Left ventricle myocardium superior (tissue), 1 donor: ENCODE measurements at regions not wholly inside any gene's neighbourhood (a gene's known extent, or its start where the extent isn't known, plus 50 kb on each side); places are given as distances from the start of the nearest gene placed in this dataset.

Source experiments
- ATAC-seq: fragments of 200-7000 bp; cut with Tn5 transposase; one replicate; pipeline ENCODE4 v1.9.1; 2020; ENCODE audit warnings: mild to moderate bottlenecking, moderate library complexity
- DNase-seq: peaks from one replicate; pipeline ENCODE4 v3.0.0-alpha.2; 2020
- intact Hi-C: fragments of 100-400 bp; cut with micrococcal nuclease; formaldehyde crosslinking; loops from one replicate; pipeline ENCODE4 v1.11.0; 2022
- donor health status: DM: no; HTN: yes; CAD: no; lungs with severe emphysema.

DNA sequence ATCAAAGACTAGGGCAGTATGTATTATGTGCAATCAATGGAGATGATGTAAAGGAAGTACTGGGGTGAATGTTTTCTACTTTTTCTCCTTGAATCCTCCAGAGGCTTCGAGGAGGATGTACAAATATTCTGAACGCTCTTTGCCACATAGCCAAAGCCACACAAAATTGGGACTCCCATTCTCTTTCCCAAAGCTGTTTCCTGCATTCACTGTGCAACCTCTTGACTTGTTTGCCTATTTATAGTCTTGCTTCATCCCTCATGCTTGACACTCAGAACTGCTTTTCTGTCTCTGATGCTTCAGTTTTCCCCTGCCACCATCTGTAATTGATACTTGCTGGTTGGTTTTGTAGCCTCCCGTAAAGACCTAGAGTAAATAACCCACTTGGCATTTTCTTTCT, 208.2 kb upstream of the RBMS1 start:
- no peak for ATAC-seq
- intact Hi-C loops = no loop called here
- DNase-seq = no peak

DNA sequence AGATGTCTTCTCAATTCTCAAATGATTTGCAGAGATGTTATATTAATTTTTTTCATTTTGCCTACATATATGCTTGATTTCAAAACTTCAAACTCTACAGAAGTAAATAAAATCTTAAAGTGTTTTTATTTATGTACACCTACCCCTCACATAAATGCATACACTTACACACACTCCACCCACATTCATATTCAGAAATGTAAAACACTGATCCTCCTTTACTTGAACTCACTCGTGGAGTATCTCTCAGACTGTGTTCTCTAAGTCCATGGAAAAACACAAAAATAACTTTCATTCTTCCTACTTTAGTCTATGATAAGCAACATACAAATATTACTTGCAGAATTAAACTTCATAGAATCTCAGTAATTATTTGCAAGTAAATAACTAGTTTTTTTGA, 209.1 kb upstream of the RBMS1 start:
- intact Hi-C loops = no loop called here
- DNase-seq (no peak), ATAC-seq (no peak)

DNA sequence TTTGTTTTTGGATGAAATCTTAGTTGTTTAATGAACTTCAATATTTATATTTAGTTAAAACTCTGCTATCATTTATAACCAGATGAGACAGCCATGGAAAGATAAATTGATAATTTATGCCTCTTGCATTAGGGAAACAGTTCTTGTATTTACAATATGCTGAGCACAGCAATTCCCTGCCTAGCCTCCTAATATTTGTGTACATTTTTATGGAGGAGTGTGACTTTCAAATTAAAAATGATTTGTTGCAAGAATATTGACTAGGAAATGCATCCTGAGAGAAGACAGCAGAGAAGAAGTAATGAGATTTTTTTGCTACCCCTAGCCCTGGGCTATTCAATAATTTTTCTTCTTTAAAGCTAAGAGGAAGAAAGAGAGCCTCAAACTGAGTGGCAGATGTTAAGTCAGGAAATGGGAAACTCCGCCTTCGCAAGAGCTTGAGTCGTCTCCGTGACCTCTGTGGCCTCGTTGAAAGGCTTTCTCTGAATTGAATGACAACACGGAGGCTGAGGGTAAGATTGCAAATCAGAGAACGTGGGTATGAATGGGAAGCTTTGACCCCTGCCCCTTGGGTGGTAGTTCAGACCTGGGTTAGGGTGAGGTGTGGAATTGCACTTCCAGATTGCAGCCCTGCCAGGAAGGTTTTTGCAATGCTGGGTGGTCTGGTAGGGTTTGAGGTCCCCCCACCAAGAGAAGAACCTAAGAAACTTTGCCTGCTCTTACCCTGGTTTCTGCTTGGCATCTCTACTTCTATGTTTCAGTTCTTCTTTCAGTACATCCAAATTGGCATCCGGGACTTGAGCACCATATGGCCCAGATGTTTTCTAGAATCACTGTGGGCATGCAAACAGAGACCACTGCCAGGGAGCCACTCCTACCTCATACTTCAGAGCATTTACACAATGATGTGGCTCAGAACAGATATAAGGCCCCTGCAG, 210.3 kb upstream of the RBMS1 start:
- intact Hi-C loops = no loop called here
- DNase-seq (no peak), ATAC-seq (peak; percentile 67)

DNA sequence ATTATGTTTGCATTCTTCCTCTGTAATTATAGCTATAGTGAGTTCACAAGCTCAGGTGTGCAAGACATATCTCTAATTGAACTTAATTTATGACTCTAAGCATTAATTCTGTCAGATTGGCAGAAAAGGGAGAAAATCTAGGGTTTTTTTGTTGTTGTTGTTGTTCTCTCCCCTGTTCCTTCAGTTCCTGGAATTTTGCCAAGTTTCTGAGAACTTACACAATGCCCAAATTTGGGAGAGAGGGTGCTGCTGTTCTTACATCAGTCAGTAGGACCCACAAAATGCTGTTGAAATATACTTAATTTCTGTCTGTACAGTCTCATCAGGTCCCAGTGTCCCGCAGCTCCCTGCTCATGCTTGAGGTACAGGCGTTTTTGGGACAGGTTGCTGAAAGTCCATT, 221.8 kb upstream of the RBMS1 start:
- intact Hi-C loops = no loop called here
- ATAC-seq = no peak
- DNase-seq = no peak

DNA sequence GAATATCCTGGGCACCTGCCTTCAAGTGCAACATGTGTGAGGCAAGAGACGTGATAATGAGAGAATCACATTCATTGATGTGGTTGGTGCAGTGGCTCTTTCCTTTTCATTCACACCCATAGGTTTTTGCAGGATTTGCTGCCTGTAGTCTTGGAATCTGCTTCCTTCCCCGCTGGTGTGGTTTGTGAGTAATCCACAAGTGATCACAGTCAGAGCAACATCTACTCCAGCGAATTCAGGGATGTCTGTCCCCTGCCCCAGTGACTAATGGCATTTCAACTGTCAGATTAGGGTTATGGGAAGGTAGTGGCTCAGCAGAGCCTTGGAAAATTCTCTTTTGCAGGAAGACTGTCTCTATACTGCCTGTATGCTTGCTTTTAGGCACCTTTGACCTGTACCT, 225.5 kb upstream of the RBMS1 start:
- no peak for DNase-seq
- ATAC-seq = no peak

DNA sequence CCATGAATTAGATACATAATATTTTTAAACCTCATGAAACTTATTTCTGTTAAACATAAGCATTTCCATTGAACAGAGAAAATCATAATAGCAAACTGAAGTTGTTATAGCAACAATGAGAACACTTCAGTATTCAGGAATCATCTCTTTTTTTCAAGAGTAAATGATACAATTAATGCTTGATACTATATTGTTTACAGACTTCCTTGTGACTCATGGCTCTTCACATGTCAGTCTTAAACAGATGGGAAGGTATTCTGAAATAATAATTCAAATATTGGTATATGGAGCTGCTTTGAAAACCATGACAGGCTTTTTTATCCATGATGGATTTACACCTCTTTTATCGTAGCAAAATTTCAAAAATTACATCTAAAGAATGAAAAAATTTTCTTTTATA, 226.5 kb upstream of the RBMS1 start:
- intact Hi-C loops = no loop called here
- ATAC-seq (no peak), DNase-seq (no peak)

More for the DNA sequence above, 225.5 kb upstream of the RBMS1 start:
- intact Hi-C loops = no loop called here

DNA sequence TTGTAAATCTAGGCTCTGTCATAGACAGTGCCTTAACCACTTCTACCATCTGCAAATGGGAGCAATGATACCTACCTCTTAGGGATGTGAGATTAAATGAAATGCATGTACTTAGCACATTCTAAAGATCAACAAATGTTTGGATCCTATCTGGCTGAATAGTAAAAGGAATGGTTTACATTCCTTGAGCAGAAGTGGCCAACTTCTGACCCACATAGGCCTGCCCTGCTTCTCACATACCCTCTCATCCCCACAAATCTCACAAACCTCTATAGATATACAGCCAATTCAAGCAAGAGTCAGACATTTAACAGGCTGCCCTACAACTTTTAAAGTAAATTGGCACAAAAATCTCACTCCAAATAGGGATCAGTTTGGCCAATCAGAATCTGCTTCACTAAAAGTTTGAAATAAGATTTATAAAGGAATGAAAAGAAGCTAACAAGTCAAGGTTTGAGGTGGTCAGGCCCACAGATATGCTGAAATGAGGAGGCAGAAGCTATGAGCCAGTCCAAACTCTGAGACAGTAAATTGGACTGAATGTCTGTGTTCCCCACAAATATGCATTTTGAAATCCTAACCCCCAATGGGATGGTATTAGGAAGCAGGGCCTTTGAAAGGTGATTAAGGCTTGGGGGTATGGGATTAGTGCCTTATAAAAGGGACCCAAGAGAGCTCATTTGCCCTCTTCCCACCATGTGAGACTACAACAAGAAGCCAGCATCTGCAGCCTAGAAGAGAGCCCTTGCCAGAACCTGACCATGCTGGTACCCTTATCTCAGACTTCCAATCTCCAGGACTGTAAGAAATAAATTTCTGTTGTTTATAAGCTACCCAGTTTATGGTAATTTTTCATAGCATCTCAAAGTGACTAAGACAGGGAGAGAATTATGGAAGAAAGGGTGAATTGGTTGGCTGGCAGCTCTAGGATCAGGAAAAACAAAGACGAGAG, 227.8 kb upstream of the RBMS1 start:
- intact Hi-C loops = no loop called here
- DNase-seq (no peak), ATAC-seq (no peak)

DNA sequence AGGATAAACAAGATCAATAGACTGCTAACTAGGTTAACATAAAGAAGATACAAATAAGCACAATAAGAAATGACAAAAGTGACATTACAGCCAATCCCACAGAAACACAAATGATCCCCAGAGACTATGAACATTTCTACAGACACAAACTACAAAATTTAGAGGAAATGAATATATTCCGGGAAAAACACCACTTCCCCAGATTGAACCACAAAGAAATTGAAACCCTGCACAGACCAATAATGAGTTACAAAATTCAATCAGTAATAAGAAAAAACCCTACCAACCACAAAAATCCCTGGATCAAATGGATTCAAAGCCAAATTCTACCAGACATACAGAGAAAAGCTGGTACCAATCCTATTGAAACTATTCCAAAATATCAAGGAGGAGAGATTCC, 232.4 kb upstream of the RBMS1 start:
- no peak for DNase-seq
- intact Hi-C loops = no loop called here
- no peak for ATAC-seq

DNA sequence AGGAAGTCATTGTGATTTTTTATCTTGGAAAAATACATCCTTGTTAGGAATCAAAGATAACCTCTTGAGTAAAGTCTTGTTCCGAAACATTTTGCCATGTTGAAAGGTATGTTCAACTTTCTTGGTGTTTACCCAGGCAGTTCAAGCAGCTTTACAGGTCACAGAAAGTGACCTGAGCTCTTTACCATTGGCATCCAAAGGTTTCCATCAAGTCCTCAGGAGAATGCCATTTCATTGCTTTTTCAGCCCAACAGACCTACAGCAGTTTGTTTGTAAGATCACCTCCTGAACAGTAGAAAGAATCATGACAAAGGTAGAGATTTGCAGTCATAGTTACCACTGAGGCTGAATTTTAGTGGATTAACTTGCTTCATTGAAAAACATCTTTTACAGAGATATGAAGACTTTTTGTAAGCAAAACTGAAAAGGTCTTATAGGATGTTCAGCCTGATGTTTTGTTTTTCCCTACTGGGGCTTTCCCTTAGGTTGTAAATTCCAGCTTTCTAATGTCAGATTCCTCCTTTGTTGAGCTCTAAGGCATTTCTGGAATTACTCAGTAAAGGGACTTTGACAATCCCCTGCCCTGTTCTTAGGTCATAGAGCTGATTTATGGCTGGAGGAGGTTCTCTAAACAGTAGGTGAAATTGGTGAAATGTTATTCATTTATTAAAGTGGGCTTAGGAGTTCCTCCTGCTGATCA, 236.8 kb upstream of the RBMS1 start:
- ATAC-seq = no peak
- intact Hi-C loops = no loop called here

DNA sequence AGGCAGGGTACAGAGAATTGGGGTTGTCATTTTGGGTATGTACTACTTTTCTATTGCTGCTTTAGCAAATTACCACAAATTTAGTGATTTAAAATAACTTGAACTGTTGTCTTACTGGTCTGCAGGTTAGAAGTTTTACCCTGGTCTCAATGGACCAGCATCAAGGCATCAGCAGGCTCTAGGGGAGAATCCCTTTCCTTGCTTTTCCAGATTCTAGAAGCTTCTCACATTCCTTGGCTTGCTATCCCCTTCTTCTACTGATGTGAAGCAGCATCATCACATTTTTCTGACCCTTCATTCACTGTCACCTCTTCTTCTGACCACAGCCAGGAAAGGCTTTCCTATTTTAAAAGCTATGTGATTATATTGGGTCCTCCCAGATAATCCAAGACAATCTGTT, 237.8 kb upstream of the RBMS1 start:
- ATAC-seq (no peak), DNase-seq (no peak)
- intact Hi-C loops = no loop called here

More for the DNA sequence above, 236.8 kb upstream of the RBMS1 start:
- no peak for DNase-seq

DNA sequence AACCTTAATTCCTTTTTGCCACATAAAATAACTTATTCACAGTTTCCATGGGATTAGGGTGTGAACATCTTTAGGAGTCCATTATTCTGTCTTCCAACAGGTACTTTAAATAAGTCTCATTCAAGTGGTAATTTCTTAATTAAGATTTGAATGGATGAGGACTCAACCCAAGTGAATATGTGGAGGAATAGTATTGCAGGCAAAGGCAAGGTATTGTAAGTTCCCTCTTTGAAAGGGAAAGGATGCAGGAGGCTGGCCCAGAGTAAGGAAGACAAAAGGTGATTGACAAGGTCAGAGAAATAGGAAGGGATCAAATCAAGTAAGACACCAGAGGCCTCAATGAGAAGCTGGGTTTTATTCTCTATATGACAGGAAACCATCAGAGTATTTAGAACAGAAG, 238.2 kb upstream of the RBMS1 start:
- ATAC-seq (no peak), DNase-seq (no peak)
- intact Hi-C loops = no loop called here

DNA sequence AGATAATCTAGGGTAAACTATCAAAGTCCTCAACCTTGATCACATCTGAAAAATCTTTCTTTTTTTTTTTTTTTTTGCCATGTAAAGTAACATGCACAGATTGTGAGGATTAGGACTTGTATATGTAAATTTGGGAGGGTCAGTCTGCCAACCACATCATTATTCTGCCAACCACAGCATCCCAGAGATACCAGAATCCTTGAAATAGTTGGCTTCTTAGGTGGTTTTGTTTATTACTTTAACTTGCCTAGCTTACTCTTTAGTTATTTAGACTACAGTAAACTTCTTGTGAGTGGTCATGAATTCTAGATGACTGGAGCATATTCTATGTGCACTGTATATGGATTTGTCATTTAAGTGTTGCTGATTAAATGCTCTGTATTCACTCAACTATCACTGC, 242.1 kb upstream of the RBMS1 start:
- no peak for ATAC-seq
- intact Hi-C loops = no loop called here

DNA sequence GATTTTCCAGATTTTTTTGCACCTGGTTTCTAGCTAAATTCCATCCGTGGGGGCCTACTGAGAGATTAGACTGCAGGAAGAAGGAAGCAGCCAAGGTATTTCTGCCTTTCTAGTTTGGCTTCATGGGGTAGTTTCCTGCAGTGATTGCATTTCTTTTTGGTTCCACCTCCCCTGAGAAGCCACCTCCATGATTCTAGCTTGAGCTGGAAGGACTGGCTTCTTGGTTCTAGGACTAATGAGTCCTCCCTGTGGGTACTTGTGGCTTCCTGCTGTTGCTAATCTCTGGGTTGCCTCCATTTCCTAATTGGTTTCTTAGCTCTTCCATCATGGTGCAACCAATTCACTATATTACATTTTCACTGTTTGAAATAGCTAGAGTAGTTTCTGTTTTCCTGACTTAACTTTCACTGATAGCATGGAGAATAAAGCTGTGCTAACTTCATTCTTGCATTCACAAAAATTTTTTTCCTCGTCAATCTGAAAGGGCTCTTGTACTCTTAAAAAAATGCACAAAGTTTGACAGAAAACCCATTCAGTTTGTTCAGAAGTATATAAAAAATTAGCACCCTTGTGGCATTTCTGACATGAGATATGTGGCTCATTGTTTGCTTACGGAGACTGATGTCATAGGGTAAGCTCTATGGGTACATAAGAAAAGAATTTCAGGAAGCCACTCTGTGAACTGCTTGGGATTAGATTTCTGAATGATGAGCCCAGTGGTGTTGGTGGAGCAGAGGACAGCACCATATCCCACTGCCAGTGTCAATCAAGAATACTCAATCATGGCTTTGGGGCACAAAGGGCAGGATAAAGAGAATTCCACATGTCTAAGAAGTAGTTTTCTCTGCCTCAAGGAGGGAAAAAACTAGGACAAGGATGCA, 242.8 kb upstream of the RBMS1 start:
- DNase-seq = no peak
- no peak for ATAC-seq
- intact Hi-C loops = no loop called here

More for the DNA sequence above, 242.1 kb upstream of the RBMS1 start:
- DNase-seq = no peak

DNA sequence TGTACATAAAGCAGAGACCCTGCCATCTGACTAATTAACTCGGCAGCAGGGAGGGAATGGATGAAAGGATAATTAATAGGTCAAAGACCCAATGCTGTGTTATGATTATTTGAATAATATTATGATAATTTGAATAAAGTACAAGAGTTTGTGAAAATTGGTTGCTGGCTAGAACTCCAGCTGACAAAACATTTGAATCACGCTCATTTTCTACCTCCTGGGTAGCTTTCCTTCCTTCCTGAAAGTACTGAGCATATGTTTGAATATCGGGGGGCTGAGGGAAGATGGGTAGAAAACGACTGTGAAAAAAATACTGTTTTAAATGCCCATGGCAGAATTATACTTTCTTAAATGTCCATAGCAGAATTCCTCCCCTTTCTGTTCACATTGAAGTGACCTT, 243.6 kb upstream of the RBMS1 start:
- intact Hi-C loops = no loop called here
- DNase-seq = no peak
- ATAC-seq = no peak

DNA sequence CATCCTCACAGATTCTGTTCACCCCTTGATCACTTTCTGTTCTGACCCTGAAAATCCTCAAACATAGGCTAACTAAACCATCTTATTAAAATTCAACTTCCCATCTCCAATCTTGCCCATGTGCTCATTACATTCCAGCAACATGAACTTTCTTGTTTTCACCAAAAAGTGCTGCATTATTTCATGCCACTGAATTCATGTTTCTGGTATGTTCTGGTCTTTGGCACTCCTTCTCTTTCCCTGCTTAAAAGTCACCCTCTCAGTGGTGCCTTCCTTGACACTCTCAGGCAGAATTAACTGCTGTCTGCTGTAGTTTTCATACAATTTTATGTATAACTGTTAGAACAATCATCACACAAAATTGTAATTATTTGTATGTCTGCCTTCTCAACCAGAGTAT, 247.7 kb upstream of the RBMS1 start:
- DNase-seq (no peak), ATAC-seq (no peak)
- intact Hi-C loops = no loop called here

DNA sequence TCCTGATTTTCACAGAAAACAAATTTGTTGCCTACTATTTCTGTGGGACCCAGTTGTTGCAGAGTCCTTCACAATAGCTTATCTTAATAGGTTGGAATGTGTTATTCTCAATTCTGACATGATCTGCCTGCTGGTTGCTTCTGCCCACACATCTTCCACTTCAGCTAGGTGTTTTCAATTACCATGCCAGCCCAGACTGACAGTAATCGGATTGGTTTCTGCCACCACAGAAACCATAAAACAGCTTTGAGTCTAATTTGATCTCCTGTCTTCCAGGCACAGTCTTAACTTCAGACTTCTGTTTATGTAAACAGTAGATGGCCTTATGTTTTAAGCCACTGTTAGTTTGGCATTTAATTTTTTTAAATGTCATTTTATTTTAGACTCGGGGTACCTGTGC, 248.2 kb upstream of the RBMS1 start:
- ATAC-seq = no peak
- intact Hi-C loops = no loop called here
- DNase-seq = no peak

DNA sequence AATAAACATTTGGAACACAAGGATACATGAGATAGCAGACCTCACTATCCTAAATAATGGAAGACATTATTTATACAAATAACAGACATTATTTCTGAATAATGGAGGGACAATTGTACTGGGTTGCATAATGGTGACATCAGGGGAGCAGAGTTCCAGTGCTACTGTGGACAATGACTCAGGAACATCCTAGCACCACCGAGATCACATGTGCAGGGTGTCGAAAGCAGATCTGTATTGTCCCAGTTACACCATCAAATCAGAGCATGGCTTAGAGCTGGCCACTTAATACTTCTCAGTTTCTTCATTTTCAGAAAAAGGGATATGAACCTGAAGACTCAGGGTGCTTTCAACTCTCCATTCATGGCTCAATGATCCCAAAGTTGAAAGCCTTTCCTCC, 249.1 kb upstream of the RBMS1 start:
- intact Hi-C loops = no loop called here
- no peak for ATAC-seq
- no peak for DNase-seq

DNA sequence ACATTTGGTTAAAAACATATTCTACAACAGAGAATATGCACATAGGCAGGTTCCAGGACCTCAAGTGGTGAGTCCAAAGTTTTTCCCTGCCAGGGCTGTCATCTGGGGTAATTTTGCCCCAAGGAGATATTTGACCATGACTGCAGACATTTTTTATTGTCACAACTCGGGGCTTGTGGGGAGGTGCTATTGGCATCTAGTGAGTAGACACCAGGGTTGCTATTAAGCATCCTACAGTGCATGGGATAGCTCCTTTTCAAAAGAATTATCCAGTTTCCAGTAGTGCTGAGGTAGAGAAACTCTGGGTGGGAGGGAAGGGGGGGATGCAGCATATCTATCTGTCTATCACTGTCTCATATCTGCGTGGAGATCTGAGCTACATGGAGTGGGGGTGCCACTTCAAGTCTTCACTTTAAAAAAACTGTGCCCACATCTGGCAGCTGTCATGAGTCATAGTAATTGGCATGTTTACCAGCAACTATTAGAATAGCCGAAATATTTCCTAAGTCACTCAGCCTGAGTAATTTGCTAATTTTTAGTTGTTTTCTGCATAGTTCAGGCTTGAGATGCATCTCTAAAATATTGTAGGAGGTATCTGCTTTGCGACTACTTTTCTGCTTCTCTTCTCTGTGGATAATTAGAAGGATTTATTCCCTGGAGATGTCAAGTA, 254.0 kb upstream of the RBMS1 start:
- ATAC-seq (no peak), DNase-seq (no peak)
- intact Hi-C loops = no loop called here
